ENCODE measurements at regions not wholly inside any gene's neighbourhood (a gene's known extent, or its start where the extent isn't known, plus 50 kb on each side); places are given as distances from the start of the nearest gene placed in this dataset.

DNA sequence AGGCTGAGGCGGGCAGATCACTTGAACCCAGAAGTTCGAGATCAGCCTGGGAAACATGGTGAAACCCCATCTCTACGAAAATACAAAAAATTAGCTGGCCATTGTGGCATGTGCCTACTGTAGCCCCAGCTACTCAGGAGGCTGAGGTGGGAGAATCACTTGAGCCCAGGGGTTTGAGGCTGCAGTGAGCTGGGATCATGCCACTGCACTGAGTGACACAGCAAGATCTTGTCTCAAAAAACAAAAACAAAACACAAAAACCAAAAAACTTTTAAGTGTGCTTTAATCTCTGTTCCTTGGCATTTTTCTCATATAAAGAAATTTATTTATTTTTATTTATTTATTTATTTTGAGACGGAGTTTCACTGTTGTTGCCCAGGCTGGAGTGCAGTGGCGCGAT lies 208.2 kb downstream of the URB2 start:
- TF ChIP-seq, protein P1, sequence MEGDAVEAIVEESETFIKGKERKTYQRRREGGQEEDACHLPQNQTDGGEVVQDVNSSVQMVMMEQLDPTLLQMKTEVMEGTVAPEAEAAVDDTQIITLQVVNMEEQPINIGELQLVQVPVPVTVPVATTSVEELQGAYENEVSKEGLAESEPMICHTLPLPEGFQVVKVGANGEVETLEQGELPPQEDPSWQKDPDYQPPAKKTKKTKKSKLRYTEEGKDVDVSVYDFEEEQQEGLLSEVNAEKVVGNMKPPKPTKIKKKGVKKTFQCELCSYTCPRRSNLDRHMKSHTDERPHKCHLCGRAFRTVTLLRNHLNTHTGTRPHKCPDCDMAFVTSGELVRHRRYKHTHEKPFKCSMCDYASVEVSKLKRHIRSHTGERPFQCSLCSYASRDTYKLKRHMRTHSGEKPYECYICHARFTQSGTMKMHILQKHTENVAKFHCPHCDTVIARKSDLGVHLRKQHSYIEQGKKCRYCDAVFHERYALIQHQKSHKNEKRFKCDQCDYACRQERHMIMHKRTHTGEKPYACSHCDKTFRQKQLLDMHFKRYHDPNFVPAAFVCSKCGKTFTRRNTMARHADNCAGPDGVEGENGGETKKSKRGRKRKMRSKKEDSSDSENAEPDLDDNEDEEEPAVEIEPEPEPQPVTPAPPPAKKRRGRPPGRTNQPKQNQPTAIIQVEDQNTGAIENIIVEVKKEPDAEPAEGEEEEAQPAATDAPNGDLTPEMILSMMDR (IDR thresholded peaks at IDR 0.05; ENCODE audit: low read depth, low read length, missing input control), result no peak
- TF ChIP-seq RAD21 (IDR thresholded peaks at IDR 0.05) (no peak), JUND (IDR thresholded peaks at IDR 0.05) (no peak), EGR1 (IDR thresholded peaks at IDR 0.05; ENCODE audit: low read depth in 2 of 2) (no peak)
- TF ChIP-seq, protein P2, sequence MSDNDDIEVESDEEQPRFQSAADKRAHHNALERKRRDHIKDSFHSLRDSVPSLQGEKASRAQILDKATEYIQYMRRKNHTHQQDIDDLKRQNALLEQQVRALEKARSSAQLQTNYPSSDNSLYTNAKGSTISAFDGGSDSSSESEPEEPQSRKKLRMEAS (IDR thresholded peaks at IDR 0.05), result no peak

All from liver (tissue), 3 donors.